HS-5 (cell line): ENCODE measurements at regions not wholly inside any gene's neighbourhood (a gene's known extent, or its start where the extent isn't known, plus 50 kb on each side); places are given as distances from the start of the nearest gene placed in this dataset.
A peak's percentile ranks its signal among the peaks of the same experiment; 100 is the strongest.
"Not testable (repeated sequence)": the region's sequence is repeated elsewhere in the genome, so short reads cannot be mapped to it uniquely, and the experiment has no call there.

ENCODE experiments used
- DNase-seq: peaks from one replicate; pipeline ENCODE4 v3.0.0-alpha.2; 2012; ENCODE audit warnings: low read depth

GRCh38 chr13:22897571-22898314, 283.0 kb upstream of the SGCG start:
- no peak for DNase-seq

- not testable (repeated sequence) for DNase-seq
These were observed 280.3 kb upstream of the SGCG start for GRCh38 chr13:22900416-22900951.

DNA sequence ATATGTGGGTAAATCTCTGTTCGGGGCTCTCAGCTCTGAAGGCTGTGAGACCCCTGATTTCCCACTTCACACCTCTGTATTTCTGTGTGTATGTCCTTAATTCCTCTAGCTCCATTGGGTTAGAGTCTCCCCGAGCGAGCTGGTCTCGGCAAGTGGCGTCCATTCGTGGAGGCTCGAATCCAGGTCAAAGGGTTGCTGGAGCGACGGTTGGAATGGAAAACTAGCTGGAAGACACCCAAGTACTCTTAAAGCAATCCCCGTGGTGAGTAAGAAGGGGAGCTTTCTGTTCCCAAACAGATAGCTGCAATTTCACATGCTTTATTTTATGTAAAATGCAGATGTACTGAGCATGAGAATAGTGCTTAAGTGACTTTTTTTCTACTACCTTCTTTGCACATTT, 277.5 kb upstream of the SGCG start:
- no peak for DNase-seq

GRCh38 chr13:22903925-22904324, 276.9 kb upstream of the SGCG start:
- no peak for DNase-seq

- peak; percentile 1 for DNase-seq
These were observed 265.2 kb upstream of the SGCG start for GRCh38 chr13:22915442-22916082.

DNA sequence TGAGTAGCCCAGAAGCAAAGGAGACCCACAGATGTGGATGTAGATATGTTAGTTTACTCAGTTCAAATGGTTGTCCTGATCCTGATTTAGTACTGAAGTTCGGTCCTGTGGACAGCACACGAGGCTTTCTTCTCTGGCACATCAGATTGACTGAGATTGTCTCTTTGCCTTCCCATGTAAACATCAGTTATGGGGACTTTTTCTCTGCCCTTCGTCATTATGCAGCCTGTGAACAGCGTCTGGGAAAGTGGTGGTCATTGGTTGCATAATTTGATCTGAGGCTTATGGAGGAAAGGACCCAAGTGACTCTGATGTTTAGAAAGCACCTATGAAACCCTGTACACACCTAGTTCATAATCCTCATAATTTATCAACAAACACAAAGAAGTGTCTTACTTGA, 264.5 kb upstream of the SGCG start:
- DNase-seq, result not testable (repeated sequence)

GRCh38 chr13:22925881-22926747, 254.7 kb upstream of the SGCG start:
- DNase-seq, result no peak

- no peak for DNase-seq
These were observed 253.9 kb upstream of the SGCG start for GRCh38 chr13:22926748-22927400.

DNA sequence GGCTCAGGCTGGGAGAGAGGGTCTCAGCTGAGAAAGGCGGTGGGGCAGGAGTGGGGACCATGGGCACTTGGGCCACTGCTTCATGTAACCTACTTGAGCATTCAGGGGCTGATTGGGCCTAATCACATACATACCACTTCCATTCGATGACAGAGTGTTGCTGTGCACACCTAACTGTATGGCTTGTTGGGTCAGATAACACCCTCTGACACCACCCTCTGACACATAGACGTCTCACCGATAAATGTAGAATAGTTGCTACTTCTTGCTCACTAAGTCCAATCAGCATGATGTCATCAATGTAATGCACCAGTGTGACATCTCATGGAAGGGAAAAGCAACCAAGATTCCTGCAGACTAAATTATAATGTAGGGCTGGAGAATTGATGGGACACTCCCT, 252.9 kb upstream of the SGCG start:
- DNase-seq, result not testable (repeated sequence)

DNA sequence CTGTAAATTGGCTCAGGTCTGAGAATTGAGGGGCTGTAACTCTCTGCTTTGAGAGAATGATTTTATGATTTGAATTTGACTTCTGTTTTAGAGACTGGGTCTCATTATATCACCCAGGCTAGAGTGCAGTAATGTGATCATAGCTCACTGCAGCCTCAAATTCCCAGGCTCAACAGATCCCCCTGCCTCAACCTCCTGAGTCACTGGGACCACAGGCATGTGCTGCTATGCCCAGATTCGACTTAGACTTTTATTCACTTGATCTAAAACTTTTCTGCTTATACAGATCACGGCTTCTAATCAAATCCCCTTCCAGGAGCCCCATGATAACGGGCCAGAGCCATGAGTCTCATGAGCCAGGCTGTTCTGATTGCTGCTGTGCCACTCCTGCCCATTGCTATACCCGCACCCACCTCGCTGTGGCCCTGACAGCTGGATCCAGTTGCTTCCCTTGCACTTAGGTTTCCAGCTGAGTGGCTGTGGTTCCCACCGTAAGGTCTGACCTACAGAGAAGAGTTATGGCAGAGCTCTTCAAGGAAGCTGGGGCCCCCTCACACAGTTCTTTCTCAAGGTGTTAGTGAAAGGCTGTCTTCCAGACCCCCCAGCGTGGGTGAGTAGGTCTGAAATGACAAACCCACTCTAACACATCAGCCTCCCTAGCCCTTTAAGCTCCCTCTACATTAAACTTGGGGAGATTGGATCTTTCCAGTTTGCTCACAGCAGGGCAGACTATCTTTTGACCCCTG, 251.2 kb upstream of the SGCG start:
- no peak for DNase-seq

- DNase-seq, result no peak
These were observed 249.2 kb upstream of the SGCG start for GRCh38 chr13:22931576-22931975.

- DNase-seq, result not testable (repeated sequence)
These were observed 248.0 kb upstream of the SGCG start for GRCh38 chr13:22932632-22933412.

DNA sequence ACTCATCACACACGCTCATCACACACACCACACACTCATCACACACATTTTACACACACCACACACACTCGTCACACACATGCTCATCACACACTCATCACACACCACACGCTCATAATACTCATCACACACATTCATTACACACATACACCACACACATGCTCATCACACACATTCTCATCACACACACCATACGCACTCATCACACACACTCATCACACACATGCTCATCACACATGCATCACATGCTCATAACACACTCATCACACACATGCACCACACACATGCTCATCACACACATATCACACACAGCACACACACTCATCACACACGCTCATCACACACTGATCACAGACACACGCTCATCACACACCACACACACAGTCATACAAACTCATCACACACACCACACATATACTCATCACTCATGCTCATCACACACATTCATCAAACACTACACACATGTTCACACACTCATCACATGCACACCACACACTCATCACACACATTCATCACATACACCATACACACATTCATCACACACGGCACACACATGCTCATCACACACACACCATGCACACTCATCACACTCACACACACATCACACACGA, 247.1 kb upstream of the SGCG start:
- no peak for DNase-seq

GRCh38 chr13:22934744-22935523, 245.8 kb upstream of the SGCG start:
- DNase-seq, result no peak

- DNase-seq, result no peak
These were observed 244.6 kb upstream of the SGCG start for GRCh38 chr13:22936228-22936627.

DNA sequence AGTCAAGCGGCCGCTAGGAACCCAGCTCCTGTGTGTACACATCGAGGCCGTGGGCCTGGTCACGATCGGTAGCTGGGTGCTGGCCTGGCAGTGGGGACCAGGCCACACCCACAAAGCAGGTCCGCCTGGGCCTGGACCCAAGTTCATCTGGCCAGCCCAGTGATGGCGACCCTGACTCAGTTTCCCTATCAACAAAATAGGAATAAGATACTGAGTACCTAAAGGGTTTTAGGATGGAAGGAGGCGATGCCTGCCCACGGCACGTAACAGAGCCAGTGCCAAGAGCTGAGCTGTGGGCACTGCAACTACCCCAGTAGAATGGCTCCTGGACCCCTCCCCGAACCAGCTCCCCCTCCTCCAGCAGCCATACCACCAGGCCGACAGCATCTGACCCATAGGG, 243.5 kb upstream of the SGCG start:
- no peak for DNase-seq

DNA sequence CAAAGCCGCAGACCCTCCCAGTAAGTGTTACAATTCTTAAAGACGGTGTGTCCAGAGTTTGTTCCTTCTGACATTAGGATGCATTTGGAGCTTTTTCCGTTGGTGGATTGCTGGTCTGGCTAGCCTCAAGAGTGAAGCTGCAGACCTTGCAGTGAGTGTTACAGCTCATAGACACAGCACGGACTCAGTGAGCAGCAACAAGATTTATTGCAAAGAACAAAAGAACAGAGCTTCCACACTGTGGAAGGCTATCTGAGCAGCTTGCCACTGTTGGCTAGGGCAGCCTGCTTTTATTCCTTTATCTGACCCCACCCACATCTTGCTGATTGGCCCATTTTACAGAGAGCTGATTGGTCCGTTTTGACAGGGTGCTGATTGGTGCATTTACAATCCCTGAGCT, 242.8 kb upstream of the SGCG start:
- no peak for DNase-seq

- DNase-seq, result no peak
These were observed 242.2 kb upstream of the SGCG start for GRCh38 chr13:22938576-22938975.

- no peak for DNase-seq
These were observed 241.6 kb upstream of the SGCG start for GRCh38 chr13:22939157-22939556.
